ENCODE measurements at regions not wholly inside any gene's neighbourhood (a gene's known extent, or its start where the extent isn't known, plus 50 kb on each side); places are given as distances from the start of the nearest gene placed in this dataset.
"Not testable (repeated sequence)": the region's sequence is repeated elsewhere in the genome, so short reads cannot be mapped to it uniquely, and the experiment has no call there.

GRCh38 chr3:177466074-177466473, 268.8 kb upstream of the TBL1XR1 start:
- TF ChIP-seq CTCF (IDR thresholded peaks at IDR 0.05) (no peak), POLR2A (IDR thresholded peaks at IDR 0.05) (no peak)
- intact Hi-C loops (cut with DNase I) = no loop called here
- peaks cover 0 to 27% (median 0%) of the 10 kb centered on the region in 3 donors for H3K4me1 ChIP-seq
- WGBS, 2 donors = 62 to 78% methylated on average over 4 of the region's 4 CpGs
- no peaks in the 10 kb centered on the region for H3K27me3 ChIP-seq
- no peak overlapping the region for H3K4me3 ChIP-seq
- H3K36me3 ChIP-seq = no peaks in the 10 kb centered on the region
- peak overlapping the region in 2 of 4 donors; percentile 45 to 77 for H3K27ac ChIP-seq
- DNase-seq = no peak
- H3K9me3 ChIP-seq = no peaks in the 10 kb centered on the region

GRCh38 chr3:177466622-177467021, 269.3 kb upstream of the TBL1XR1 start:
- H3K4me1 ChIP-seq = peaks cover 0 to 27% (median 0%) of the 10 kb centered on the region in 3 donors
- H3K9me3 ChIP-seq; H3K36me3 ChIP-seq; DNase-seq; intact Hi-C loops (cut with DNase I); H3K27me3 ChIP-seq; H3K4me3 ChIP-seq: not testable (repeated sequence)
- peak overlapping the region in 1 of 4 donors; percentile 77 for H3K27ac ChIP-seq
- WGBS, 2 donors = 100% methylated on average over 5 of the region's 5 CpGs

GRCh38 chr3:177467247-177467985, 270.1 kb upstream of the TBL1XR1 start:
- H3K27ac ChIP-seq = no peak overlapping the region
- 91 to 93% methylated on average over 3 of the region's 5 CpGs for WGBS, 2 donors
- intact Hi-C loops (cut with DNase I) = no loop called here

GRCh38 chr3:177468331-177468730, 271.0 kb upstream of the TBL1XR1 start:
- no peak for DNase-seq
- TF ChIP-seq POLR2A (IDR thresholded peaks at IDR 0.05) (no peak), CTCF (IDR thresholded peaks at IDR 0.05) (no peak)
- Histone ChIP-seq H3K4me1 (peaks cover 0 to 27% (median 0%) of the 10 kb centered on the region in 3 donors), H3K9me3 (no peaks in the 10 kb centered on the region), H3K27ac (no peak overlapping the region), H3K27me3 (no peaks in the 10 kb centered on the region), H3K36me3 (no peaks in the 10 kb centered on the region), H3K4me3 (no peak overlapping the region)
- intact Hi-C loops (cut with DNase I) = no loop called here

More at GRCh38 chr3:177467247-177467985, 270.1 kb upstream of the TBL1XR1 start:
- TF ChIP-seq POLR2A (IDR thresholded peaks at IDR 0.05) (no peak), CTCF (IDR thresholded peaks at IDR 0.05) (no peak)
- H3K27me3 ChIP-seq = no peaks in the 10 kb centered on the region
- H3K36me3 ChIP-seq = no peaks in the 10 kb centered on the region
- no peaks in the 10 kb centered on the region for H3K9me3 ChIP-seq
- H3K4me3 ChIP-seq = no peak overlapping the region
- H3K4me1 ChIP-seq = peaks cover 0 to 27% (median 0%) of the 10 kb centered on the region in 3 donors
- no peak for DNase-seq

- peaks cover 0 to 22% (median 0%) of the 10 kb centered on the region in 3 donors for H3K4me1 ChIP-seq
- no peaks in the 10 kb centered on the region for H3K27me3 ChIP-seq
- no peak overlapping the region for H3K4me3 ChIP-seq
- no peak overlapping the region for H3K27ac ChIP-seq
- no peaks in the 10 kb centered on the region for H3K36me3 ChIP-seq
- WGBS, 2 donors = 54 to 88% methylated on average over 1 of the region's 1 CpG
- no peaks in the 10 kb centered on the region for H3K9me3 ChIP-seq
- intact Hi-C loops (cut with DNase I) = no loop called here
- TF ChIP-seq POLR2A (IDR thresholded peaks at IDR 0.05) (no peak), CTCF (IDR thresholded peaks at IDR 0.05) (no peak)
- DNase-seq = no peak
Observed at GRCh38 chr3:177468816-177469215, 271.5 kb upstream of the TBL1XR1 start.
